ENCODE measurements at regions not wholly inside any gene's neighbourhood (a gene's known extent, or its start where the extent isn't known, plus 50 kb on each side); places are given as distances from the start of the nearest gene placed in this dataset.

- no peaks in the 10 kb centered on the region for H3K4me1 ChIP-seq (ENCODE audit: insufficient read depth, low read length)
- ChIA-PET POLR2A (no interaction called here), CTCF (ENCODE audit: low intra/inter-chr PET ratio, low total read pairs) (no interaction called here)
- no peak overlapping the region for H2AFZ ChIP-seq (ENCODE audit: low read length)
- DNase-seq (ENCODE audit: low spot score) (no peak), FAIRE-seq (no peak), ATAC-seq (no peak)
- H3K27ac ChIP-seq (ENCODE audit: extremely low read length, insufficient read depth, low read length) = no peak overlapping the region
- H3K4me2 ChIP-seq (ENCODE audit: low read depth, low read length) = no peak overlapping the region
- no peak overlapping the region for H3K9ac ChIP-seq (ENCODE audit: insufficient read depth, low read depth, low read length)
- WGBS (ENCODE audit: low lambda C conversion rate) = 100% methylated on average over 1 of the region's 1 CpG
- BruUV-seq (replicated peaks) = no TSS peak
- no peaks in the 10 kb centered on the region for H3K9me3 ChIP-seq (ENCODE audit: low read length)
- intact Hi-C loops (cut with micrococcal nuclease; ENCODE audit: unreplicated experiment) = no loop called here
- no peaks in the 10 kb centered on the region; a peak in 1 of 5 replicates for H3K27me3 ChIP-seq (ENCODE audit: control insufficient read depth in 1 of 2, insufficient read depth in 2 of 2, low read length in 2 of 2)
- no peaks in the 10 kb centered on the region for H4K20me1 ChIP-seq (ENCODE audit: insufficient read depth, low read length)
- no peaks in the 10 kb centered on the region for H3K79me2 ChIP-seq (ENCODE audit: insufficient read depth, low read length)
- no peak for TF ChIP-seq PLSCR1 (CRISPR knock-in tag; IDR thresholded peaks at IDR 0.05; ENCODE audit: borderline replicate concordance)
- no peak for TF ChIP-seq CREB1 (IDR thresholded peaks at IDR 0.05)
- no peak for TF ChIP-seq CREB1 (CRISPR knock-in tag; IDR thresholded peaks at IDR 0.05)
- no peak for TF ChIP-seq RXRB (CRISPR knock-in tag; IDR thresholded peaks at IDR 0.05; ENCODE audit: borderline replicate concordance)
- no peak for TF ChIP-seq PAXIP1 (CRISPR knock-in tag; conservative IDR thresholded peaks at IDR 0.05)
- TF ChIP-seq HNF4A (CRISPR knock-in tag; IDR thresholded peaks at IDR 0.05) = no peak
- H3K36me3 ChIP-seq (replicated peaks in 1 of 2; ENCODE audit: control insufficient read depth in 1 of 2, insufficient read depth in 2 of 2, low read length in 2 of 2) = no peaks in the 10 kb centered on the region
- in situ Hi-C loops (cut with HindIII; ENCODE audit: extremely low pct_ligation_motif_present, low pct_unique_long_range_greater_than_20kb) = no loop called here
- H3K4me3 ChIP-seq (replicated peaks in 1 of 3; ENCODE audit: insufficient read depth in 1 of 3, low read depth in 2 of 3, low read length in 3 of 3) = no peak overlapping the region
These were observed 159.8 kb upstream of the LRIG3 start for GRCh38 chr12:59080101-59080500.

Measured in HepG2 (cell line).